K562 (cell line): ENCODE measurements at regions not wholly inside any gene's neighbourhood (a gene's known extent, or its start where the extent isn't known, plus 50 kb on each side); places are given as distances from the start of the nearest gene placed in this dataset.

ENCODE experiments used
- ATAC-seq: fragments of 200-7000 bp; cut with Tn5 transposase; 3 replicates; pipeline ENCODE4 v1.9.1; 2020; ENCODE audit warnings: moderate library complexity
- BruUV-seq: library from RNA; stranded (reverse); fragments of 400-500 nt; replicated peaks from 2 replicates; lab custom pipeline; 2021; lab: Mats Ljungman, UMichigan
- CTCF ChIA-PET: fragments of 300-600 bp; formaldehyde crosslinking; extraction: SDS; loops from one replicate; lab custom pipeline; 2021; ENCODE audit warnings: low intra/inter-chr PET ratio; lab: Yijun Ruan, JAX
- POLR2A ChIA-PET: fragments of 300-600, 350-650 bp; sonication (Branson Sonifier 250); formaldehyde crosslinking; extraction: SDS; loops from one replicate; lab custom pipeline; 2021; ENCODE audit warnings: antibody characterized with exemption, inconsistent platforms; lab: Yijun Ruan, JAX
- DNase-seq, 4 experiments: peaks; one replicate each; pipeline versions ENCODE4 v3.0.0 to v3.0.0-alpha.2; 2011 to 2018; ENCODE audit warnings: low spot score in 3 of 4, mixed read lengths in 3 of 4; ENCODE audit errors: extremely low read depth in 1 of 4
- FAIRE-seq: peaks from 2 replicates; lab custom pipeline; 2011; peaks lifted over from hg19 to GRCh38; lab: Jason Lieb, UNC
- H2AFZ ChIP-seq: 2 replicates; pipeline ENCODE4 v1.6.0; 2011; ENCODE audit warnings: low read depth, low read length, control low read depth, inconsistent platforms
- H3K27ac ChIP-seq: fragments of 200-600 bp; 3 replicates; pipeline ENCODE4 v1.8.0; 2011; ENCODE audit warnings: low read depth, mild to moderate bottlenecking, control low read depth, inconsistent platforms, low read length, moderate library complexity, mixed read lengths; ENCODE audit errors: extremely low read depth
- H3K27me3 ChIP-seq, 2 experiments: fragments of 300-600 bp in 1 of 2; 2 replicates in 1 of 2; 3 replicates in 1 of 2; pipeline versions ENCODE4 v1.6.0 to v1.8.0; 2011; ENCODE audit warnings: inconsistent platforms in 2 of 2, low read length in 2 of 2, mild to moderate bottlenecking in 1 of 2, mixed read lengths in 1 of 2, moderate library complexity in 1 of 2; ENCODE audit not compliant: control insufficient read depth in 2 of 2, insufficient read depth in 2 of 2
- H3K36me3 ChIP-seq: fragments of 300-600 bp; 3 replicates; pipeline ENCODE4 v1.8.0; 2011; ENCODE audit warnings: mild to moderate bottlenecking, low read length, inconsistent platforms; ENCODE audit not compliant: control insufficient read depth, insufficient read depth
- H3K4me1 ChIP-seq, 2 experiments: fragments of 200-600 bp in 1 of 2; replicated peaks in 1 of 2; 2 replicates in 1 of 2; 3 replicates in 1 of 2; pipeline versions ENCODE4 v1.5.1 to v1.8.0; 2011; ENCODE audit warnings: inconsistent platforms in 2 of 2, low read length in 2 of 2, mild to moderate bottlenecking in 1 of 2, mixed read lengths in 1 of 2, moderate library complexity in 1 of 2; ENCODE audit not compliant: control insufficient read depth in 2 of 2, insufficient read depth in 2 of 2
- H3K4me2 ChIP-seq: 2 replicates; pipeline ENCODE4 v1.6.1; 2011; ENCODE audit warnings: low read length, control low read depth, inconsistent platforms, mixed read lengths; ENCODE audit not compliant: insufficient read depth
- H3K4me3 ChIP-seq: fragments of 200-600 bp; sonication (generic), shearing (Covaris generic); 2 replicates; pipeline ENCODE4 v1.5.1; 2016; ENCODE audit warnings: control low read depth, inconsistent platforms
- H3K79me2 ChIP-seq: fragments of 200-600 bp; 3 replicates; pipeline ENCODE4 v1.8.0; 2011; ENCODE audit warnings: low read length, inconsistent platforms; ENCODE audit not compliant: control insufficient read depth, insufficient read depth
- H3K9ac ChIP-seq, 2 experiments: 2 replicates each; pipeline versions ENCODE4 v1.6.0 to v1.6.1; 2011; ENCODE audit warnings: low read depth in 2 of 2, low read length in 2 of 2, control low read depth in 1 of 2, inconsistent platforms in 1 of 2, mild to moderate bottlenecking in 1 of 2, mixed read lengths in 1 of 2; ENCODE audit not compliant: insufficient read depth in 1 of 2
- H3K9me1 ChIP-seq: one replicate; pipeline ENCODE4 v1.6.0; 2011; ENCODE audit warnings: inconsistent platforms, mild to moderate bottlenecking, low read length, moderate library complexity; ENCODE audit not compliant: control insufficient read depth, insufficient read depth
- H3K9me3 ChIP-seq: replicated peaks from 2 replicates; pipeline ENCODE4 v1.5.1; 2011; ENCODE audit warnings: low read depth, low read length, inconsistent platforms; ENCODE audit not compliant: control insufficient read depth, insufficient read depth
- H4K20me1 ChIP-seq: replicated peaks from 2 replicates; pipeline ENCODE4 v1.6.1; 2011; ENCODE audit warnings: low read length, inconsistent platforms, mixed read lengths; ENCODE audit not compliant: control insufficient read depth, insufficient read depth
- FOXJ2 ChIP-seq: fragments of 200-800 bp; sonication (Bioruptor generic); IDR thresholded peaks from 2 replicates; pipeline ENCODE4 v1.6.1; 2016; ENCODE audit warnings: missing genetic modification characterization, missing compliant biosample characterization
- RBFOX2 ChIP-seq: fragments of 200-400 bp; formaldehyde crosslinking; IDR thresholded peaks from 2 replicates; pipeline ENCODE4 v1.6.1; 2017; ENCODE audit warnings: low read depth, mild to moderate bottlenecking, low read length, moderate library complexity
- RBM25 ChIP-seq: fragments of 200-400 bp; formaldehyde crosslinking; IDR thresholded peaks from 2 replicates; pipeline ENCODE4 v1.6.1; 2018; ENCODE audit warnings: low read length, low read depth, moderate library complexity; ENCODE audit not compliant: severe bottlenecking
- RNF2 ChIP-seq: sonication (generic); IDR thresholded peaks from 2 replicates; pipeline ENCODE4 v1.6.1; 2016
- XRCC4 ChIP-seq: IDR thresholded peaks from one replicate; pipeline ENCODE4 v1.6.1; 2011; ENCODE audit not compliant: insufficient read depth, insufficient read length; ENCODE audit errors: extremely low read depth
- ZNF134 ChIP-seq: fragments of 250-450 bp; sonication (Bioruptor Pico); conservative IDR thresholded peaks from 2 replicates; pipeline ENCODE4 v1.4.0; 2020
- ZNF232 ChIP-seq: sonication (generic); formaldehyde crosslinking; IDR thresholded peaks from 2 replicates; pipeline ENCODE4 v1.8.0; 2022; ENCODE audit warnings: mild to moderate bottlenecking, missing genetic modification reagents
- ZNF3 ChIP-seq: fragments of 250-450 bp; sonication (Bioruptor Pico); IDR thresholded peaks from 2 replicates; pipeline ENCODE4 v1.5.0; 2021; ENCODE audit warnings: mild to moderate bottlenecking, moderate library complexity
- WGBS: fragments of 100-300 bp; shearing (Covaris generic); methylation state at CpG from one replicate; pipeline ENCODE4 v1.1.6; 2016; ENCODE audit warnings: low coverage, mixed read lengths; ENCODE audit not compliant: insufficient coverage; ENCODE audit errors: missing lambda C conversion rate; 5-methylcytosine and 5-hydroxymethylcytosine counted together
- in situ Hi-C: fragments of 300-500 bp; cut with MboI; formaldehyde crosslinking; loops from 4 replicates; pipeline ENCODE4 v1.15.0; 2018; ENCODE audit warnings: inconsistent platforms, mixed read lengths
- intact Hi-C: fragments of 100-400 bp; cut with micrococcal nuclease; formaldehyde crosslinking; loops from 2 replicates; pipeline ENCODE4 v1.14.2; 2022
- TF ChIP-seq, protein P1 (sequence below): fragments of 450-650 bp; IDR thresholded peaks from 2 replicates; pipeline ENCODE4 v1.6.1; 2016; ENCODE audit warnings: low read depth, mild to moderate bottlenecking, moderate library complexity
- TF ChIP-seq, protein P2 (sequence below): sonication (generic); formaldehyde crosslinking; IDR thresholded peaks from 2 replicates; pipeline ENCODE4 v1.8.0; 2022; ENCODE audit warnings: missing genetic modification reagents, mild to moderate bottlenecking, moderate library complexity, borderline replicate concordance

DNA sequence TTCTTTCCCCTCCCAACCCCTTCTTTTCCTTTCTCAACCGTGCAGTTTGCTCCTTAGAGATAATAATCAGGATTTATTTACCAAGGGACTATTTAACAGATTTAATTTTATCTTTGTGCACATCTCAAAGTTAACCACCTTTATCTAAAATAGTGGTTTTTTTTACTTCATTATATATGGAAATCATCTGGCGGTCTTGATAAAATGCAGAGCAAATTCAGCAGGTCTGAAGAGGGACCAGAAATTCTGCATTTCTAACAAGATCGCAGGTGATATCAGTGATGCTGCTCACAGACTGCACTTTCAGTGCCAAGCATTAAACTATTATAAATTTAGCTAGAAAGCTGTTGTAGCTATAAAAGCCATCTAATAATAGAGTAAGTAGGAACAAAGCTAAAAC is 83.4 kb upstream of the NEGR1 start (continued):
- TF ChIP-seq FOXJ2 (no peak), ZNF134 (CRISPR knock-in tag) (no peak)

DNA sequence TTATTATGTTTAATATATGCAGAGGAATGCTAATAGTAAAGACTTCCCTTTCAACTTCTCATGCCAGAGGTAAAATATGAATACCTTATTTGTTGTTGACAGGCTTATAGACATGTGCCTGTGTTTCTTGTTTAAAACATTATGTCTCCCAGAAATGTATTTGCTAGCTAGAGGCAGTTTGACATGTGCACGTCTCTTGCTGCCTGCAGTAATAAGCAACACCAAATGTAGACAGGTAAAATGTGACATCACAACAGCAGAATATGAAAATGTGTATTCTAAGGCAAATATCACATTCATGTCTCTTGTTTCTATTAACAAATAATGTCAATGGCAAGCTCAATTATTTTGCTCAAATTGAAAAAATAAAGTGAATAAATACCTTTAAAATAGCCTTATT is 80.2 kb upstream of the NEGR1 start:
- no peaks in the 10 kb centered on the region for H3K4me1 ChIP-seq
- 0% methylated on average over 1 of the region's 1 CpG for WGBS
- no peak overlapping the region for H2AFZ ChIP-seq
- intact Hi-C loops (no loop called here), in situ Hi-C loops (no loop called here)
- no peaks in the 10 kb centered on the region for H4K20me1 ChIP-seq
- ChIA-PET CTCF (no interaction called here), POLR2A (no interaction called here)
- ATAC-seq (no peak), DNase-seq (no peak), FAIRE-seq (no peak)
- H3K4me2 ChIP-seq = no peak overlapping the region
- no peak overlapping the region for H3K4me3 ChIP-seq
- H3K9ac ChIP-seq = no peak overlapping the region
- no peaks in the 10 kb centered on the region for H3K9me1 ChIP-seq
- no peaks in the 10 kb centered on the region for H3K79me2 ChIP-seq
- H3K27me3 ChIP-seq = no peaks in the 10 kb centered on the region
- TF ChIP-seq RBM25 = no peak
- TF ChIP-seq, protein P1, sequence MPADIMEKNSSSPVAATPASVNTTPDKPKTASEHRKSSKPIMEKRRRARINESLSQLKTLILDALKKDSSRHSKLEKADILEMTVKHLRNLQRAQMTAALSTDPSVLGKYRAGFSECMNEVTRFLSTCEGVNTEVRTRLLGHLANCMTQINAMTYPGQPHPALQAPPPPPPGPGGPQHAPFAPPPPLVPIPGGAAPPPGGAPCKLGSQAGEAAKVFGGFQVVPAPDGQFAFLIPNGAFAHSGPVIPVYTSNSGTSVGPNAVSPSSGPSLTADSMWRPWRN = no peak
- no peak for TF ChIP-seq RNF2
- TF ChIP-seq XRCC4 = no peak
- no peak for TF ChIP-seq ZNF232 (CRISPR knock-in tag)
- no peak for TF ChIP-seq ZNF3 (CRISPR knock-in tag)
- TF ChIP-seq, protein P2, sequence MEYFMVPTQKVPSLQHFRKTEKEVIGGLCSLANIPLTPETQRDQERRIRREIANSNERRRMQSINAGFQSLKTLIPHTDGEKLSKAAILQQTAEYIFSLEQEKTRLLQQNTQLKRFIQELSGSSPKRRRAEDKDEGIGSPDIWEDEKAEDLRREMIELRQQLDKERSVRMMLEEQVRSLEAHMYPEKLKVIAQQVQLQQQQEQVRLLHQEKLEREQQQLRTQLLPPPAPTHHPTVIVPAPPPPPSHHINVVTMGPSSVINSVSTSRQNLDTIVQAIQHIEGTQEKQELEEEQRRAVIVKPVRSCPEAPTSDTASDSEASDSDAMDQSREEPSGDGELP (CRISPR knock-in tag) = no peak
- TF ChIP-seq RBFOX2 = no peak
- H3K27ac ChIP-seq = no peak overlapping the region
- no TSS peak for BruUV-seq
- H3K36me3 ChIP-seq = no peaks in the 10 kb centered on the region
- no peaks in the 10 kb centered on the region for H3K9me3 ChIP-seq
